ENCODE measurements at regions not wholly inside any gene's neighbourhood (a gene's known extent, or its start where the extent isn't known, plus 50 kb on each side); places are given as distances from the start of the nearest gene placed in this dataset.
"Not testable (repeated sequence)": the region's sequence is repeated elsewhere in the genome, so short reads cannot be mapped to it uniquely, and the experiment has no call there.

GRCh38 chr2:145374165-145374564, 854.2 kb upstream of the ZEB2 start:
- Mint-ChIP-seq H3K9me3 (ENCODE audit: unreplicated experiment) (no peaks in the 10 kb centered on the region), H3K4me3 (ENCODE audit: unreplicated experiment) (no peak overlapping the region), H3K27ac (ENCODE audit: unreplicated experiment) (no peak overlapping the region), H3K36me3 (ENCODE audit: unreplicated experiment) (no peaks in the 10 kb centered on the region), H3K27me3 (ENCODE audit: unreplicated experiment) (no peaks in the 10 kb centered on the region), H3K4me1 (ENCODE audit: unreplicated experiment) (no peaks in the 10 kb centered on the region)
- no peak for DNase-seq (ENCODE audit: extremely low spot score, unreplicated experiment)
- no peak for TF ChIP-seq CTCF (IDR thresholded peaks at IDR 0.05)

GRCh38 chr2:145367334-145367733, 847.4 kb upstream of the ZEB2 start:
- not testable (repeated sequence) for H3K27me3 Mint-ChIP-seq (ENCODE audit: unreplicated experiment); H3K36me3 Mint-ChIP-seq (ENCODE audit: unreplicated experiment); H3K27ac Mint-ChIP-seq (ENCODE audit: unreplicated experiment); DNase-seq (ENCODE audit: extremely low spot score, unreplicated experiment); H3K9me3 Mint-ChIP-seq (ENCODE audit: unreplicated experiment); H3K4me3 Mint-ChIP-seq (ENCODE audit: unreplicated experiment); H3K4me1 Mint-ChIP-seq (ENCODE audit: unreplicated experiment)

GRCh38 chr2:145366341-145366740, 846.4 kb upstream of the ZEB2 start:
- no peak overlapping the region for H3K27ac Mint-ChIP-seq (ENCODE audit: unreplicated experiment)

GRCh38 chr2:145360129-145360790, 840.3 kb upstream of the ZEB2 start:
- Mint-ChIP-seq H3K27ac (ENCODE audit: unreplicated experiment) (no peak overlapping the region), H3K9me3 (ENCODE audit: unreplicated experiment) (no peaks in the 10 kb centered on the region), H3K36me3 (ENCODE audit: unreplicated experiment) (no peaks in the 10 kb centered on the region), H3K27me3 (ENCODE audit: unreplicated experiment) (no peaks in the 10 kb centered on the region), H3K4me3 (ENCODE audit: unreplicated experiment) (no peak overlapping the region), H3K4me1 (ENCODE audit: unreplicated experiment) (peaks cover 11% of the 10 kb centered on the region)
- no peak for DNase-seq (ENCODE audit: extremely low spot score, unreplicated experiment)
- TF ChIP-seq CTCF (IDR thresholded peaks at IDR 0.05) = no peak

More at GRCh38 chr2:145366341-145366740, 846.4 kb upstream of the ZEB2 start:
- Mint-ChIP-seq H3K27me3 (ENCODE audit: unreplicated experiment) (no peaks in the 10 kb centered on the region), H3K4me3 (ENCODE audit: unreplicated experiment) (no peak overlapping the region), H3K36me3 (ENCODE audit: unreplicated experiment) (no peaks in the 10 kb centered on the region), H3K4me1 (ENCODE audit: unreplicated experiment) (no peaks in the 10 kb centered on the region), H3K9me3 (ENCODE audit: unreplicated experiment) (no peaks in the 10 kb centered on the region)
- no peak for TF ChIP-seq CTCF (IDR thresholded peaks at IDR 0.05)
- DNase-seq (ENCODE audit: extremely low spot score, unreplicated experiment) = no peak

GRCh38 chr2:145359561-145359960, 839.6 kb upstream of the ZEB2 start:
- DNase-seq (ENCODE audit: extremely low spot score, unreplicated experiment) = no peak
- TF ChIP-seq CTCF (IDR thresholded peaks at IDR 0.05) = no peak
- Mint-ChIP-seq H3K27ac (ENCODE audit: unreplicated experiment) (no peak overlapping the region), H3K36me3 (ENCODE audit: unreplicated experiment) (no peaks in the 10 kb centered on the region), H3K4me3 (ENCODE audit: unreplicated experiment) (no peak overlapping the region), H3K4me1 (ENCODE audit: unreplicated experiment) (peaks cover 11% of the 10 kb centered on the region), H3K9me3 (ENCODE audit: unreplicated experiment) (no peaks in the 10 kb centered on the region), H3K27me3 (ENCODE audit: unreplicated experiment) (no peaks in the 10 kb centered on the region)

- DNase-seq (ENCODE audit: extremely low spot score, unreplicated experiment) = no peak
- no peak overlapping the region for H3K27ac Mint-ChIP-seq (ENCODE audit: unreplicated experiment)
Observed at GRCh38 chr2:145356056-145356455, 836.1 kb upstream of the ZEB2 start.

More at GRCh38 chr2:145356056-145356455, 836.1 kb upstream of the ZEB2 start:
- H3K4me1 Mint-ChIP-seq (ENCODE audit: unreplicated experiment) = peaks cover 11% of the 10 kb centered on the region
- H3K4me3 Mint-ChIP-seq (ENCODE audit: unreplicated experiment) = no peak overlapping the region
- TF ChIP-seq CTCF (IDR thresholded peaks at IDR 0.05) = no peak
- H3K9me3 Mint-ChIP-seq (ENCODE audit: unreplicated experiment) = no peaks in the 10 kb centered on the region
- H3K27me3 Mint-ChIP-seq (ENCODE audit: unreplicated experiment) = no peaks in the 10 kb centered on the region
- no peaks in the 10 kb centered on the region for H3K36me3 Mint-ChIP-seq (ENCODE audit: unreplicated experiment)

Data from osteocyte (in vitro differentiated cells).